RPMI8226 (cell line): ENCODE measurements at regions not wholly inside any gene's neighbourhood (a gene's known extent, or its start where the extent isn't known, plus 50 kb on each side); places are given as distances from the start of the nearest gene placed in this dataset.

Source experiments
- DNase-seq: peaks from one replicate; pipeline ENCODE4 v3.0.0-alpha.2; 2015

DNA sequence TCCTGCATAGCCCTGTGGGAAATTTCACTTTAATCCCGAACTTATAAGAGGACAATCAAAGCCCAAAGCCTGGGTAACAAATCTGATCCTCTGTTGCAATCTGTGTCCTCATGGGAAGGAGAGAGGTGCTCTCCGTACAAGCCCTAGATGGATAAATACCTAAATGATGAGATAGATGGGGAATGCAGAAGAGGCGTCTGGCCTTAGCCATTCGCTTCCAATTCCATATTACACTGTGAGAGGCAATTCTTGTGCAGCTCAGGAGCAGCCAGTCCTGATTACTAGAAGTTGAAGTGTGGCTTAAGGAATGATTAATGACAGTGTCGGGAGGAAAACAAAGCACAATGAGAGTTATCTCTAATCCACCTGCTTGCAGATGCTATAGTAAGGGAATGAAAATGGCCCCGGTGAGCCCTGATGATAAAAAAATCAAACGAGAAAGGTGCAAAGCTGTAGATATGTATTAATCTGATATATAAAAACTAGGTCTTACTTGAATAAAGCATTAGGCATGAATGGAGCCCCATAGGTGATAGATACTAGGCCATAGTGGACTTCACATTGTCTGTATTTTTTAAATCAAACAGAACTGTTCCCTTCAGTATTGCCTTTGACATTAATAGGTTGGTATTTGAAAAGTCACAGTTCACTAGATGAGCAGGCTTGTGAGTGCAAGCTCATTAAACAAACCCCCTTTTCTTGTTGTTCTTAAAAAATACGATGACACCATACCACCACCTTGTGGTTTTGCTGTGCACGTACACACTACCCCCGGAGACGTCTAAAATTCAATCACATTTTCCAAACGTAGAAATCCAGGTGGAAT is 54.2 kb upstream of the TMCO5A start:
- DNase-seq = peak; percentile 8

DNA sequence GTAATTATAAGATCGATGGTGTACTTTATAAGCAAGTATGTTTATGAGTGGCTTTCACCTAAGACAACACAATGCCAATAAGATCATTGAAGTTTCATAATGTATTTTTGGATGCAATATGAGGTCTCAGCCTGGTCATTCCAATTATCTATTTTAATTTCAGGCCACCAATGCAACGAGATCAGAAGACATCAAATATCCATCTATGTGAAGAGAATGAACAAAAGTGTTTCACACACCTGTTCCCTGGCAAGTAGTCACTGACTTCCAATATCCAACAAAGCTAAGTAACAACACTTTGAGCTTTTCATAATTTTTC is 53.6 kb upstream of the TMCO5A start:
- DNase-seq = no peak

DNA sequence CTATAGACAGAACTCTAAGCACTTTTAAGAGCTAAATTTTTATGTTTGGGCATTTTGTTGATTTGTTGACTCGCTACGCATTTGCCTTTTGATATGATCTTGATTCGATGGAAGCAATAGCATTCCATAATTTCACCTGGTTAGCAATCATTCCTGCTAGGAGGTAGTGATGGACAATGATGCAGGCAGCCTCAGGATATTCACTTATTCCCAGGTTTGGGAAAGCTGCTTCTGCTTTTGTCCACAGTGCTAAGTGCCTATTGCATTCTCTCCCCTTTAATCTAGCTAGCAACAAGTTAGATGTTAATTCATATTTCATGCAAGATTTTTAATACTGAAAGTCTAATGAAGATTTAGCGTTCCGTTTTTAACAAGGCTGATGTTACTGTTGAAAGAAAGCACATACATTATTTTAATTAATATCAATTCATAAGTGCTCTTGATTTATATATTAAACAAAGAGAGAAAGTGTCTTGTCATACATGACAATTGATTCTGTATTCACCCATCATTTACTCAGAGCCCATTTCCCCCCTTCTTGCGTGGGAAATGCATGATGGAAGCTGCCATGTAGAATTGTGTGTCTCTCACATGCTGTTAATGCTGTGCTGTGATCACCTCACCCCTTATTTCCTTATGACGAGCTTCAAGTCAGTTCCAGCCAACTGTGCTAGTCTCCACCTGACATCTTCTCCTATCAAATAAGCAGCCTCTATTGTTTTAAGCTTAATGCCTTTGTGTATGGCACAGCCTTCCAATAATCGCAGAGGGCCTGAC is 53.0 kb upstream of the TMCO5A start:
- DNase-seq = no peak

DNA sequence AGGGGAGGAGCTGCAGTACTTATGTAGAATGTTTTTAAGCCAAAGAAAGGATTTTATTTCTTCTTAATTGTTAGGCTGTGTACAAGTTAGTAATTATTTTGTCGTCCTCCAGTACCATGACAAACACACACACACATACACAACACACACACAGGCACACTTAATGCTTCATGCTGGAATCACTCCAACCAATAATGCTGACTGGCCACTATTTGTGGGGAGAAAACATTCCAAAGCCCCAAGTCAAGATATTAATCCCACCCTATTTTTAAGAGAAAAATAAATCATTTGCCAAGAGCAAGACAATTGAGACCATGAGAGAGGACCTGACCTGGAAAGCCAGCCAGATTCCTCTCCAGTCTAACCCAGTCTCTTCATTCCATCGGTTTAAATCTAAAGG is 51.8 kb upstream of the TMCO5A start:
- DNase-seq = no peak
